HFF-Myc (cell line): ENCODE measurements at regions not wholly inside any gene's neighbourhood (a gene's known extent, or its start where the extent isn't known, plus 50 kb on each side); places are given as distances from the start of the nearest gene placed in this dataset.

Experiments
- DNase-seq: peaks from one replicate; pipeline ENCODE4 v3.0.0-alpha.2; 2011; ENCODE audit warnings: low read depth; ENCODE audit errors: extremely low read depth
- H3K4me3 ChIP-seq: replicated peaks from 2 replicates; pipeline ENCODE4 v1.5.1; 2011; ENCODE audit warnings: low read depth, mild to moderate bottlenecking, control low read depth, low read length
- CTCF ChIP-seq: IDR thresholded peaks from 2 replicates; pipeline ENCODE4 v1.5.1; 2012; ENCODE audit warnings: mild to moderate bottlenecking, low read depth, low read length, control low read depth; ENCODE audit errors: missing control alignments

- no peak for DNase-seq
- no peak overlapping the region for H3K4me3 ChIP-seq
- TF ChIP-seq CTCF = no peak
Measured at GRCh38 chr2:42971947-42972736, 179.8 kb upstream of the HAAO start.

DNA sequence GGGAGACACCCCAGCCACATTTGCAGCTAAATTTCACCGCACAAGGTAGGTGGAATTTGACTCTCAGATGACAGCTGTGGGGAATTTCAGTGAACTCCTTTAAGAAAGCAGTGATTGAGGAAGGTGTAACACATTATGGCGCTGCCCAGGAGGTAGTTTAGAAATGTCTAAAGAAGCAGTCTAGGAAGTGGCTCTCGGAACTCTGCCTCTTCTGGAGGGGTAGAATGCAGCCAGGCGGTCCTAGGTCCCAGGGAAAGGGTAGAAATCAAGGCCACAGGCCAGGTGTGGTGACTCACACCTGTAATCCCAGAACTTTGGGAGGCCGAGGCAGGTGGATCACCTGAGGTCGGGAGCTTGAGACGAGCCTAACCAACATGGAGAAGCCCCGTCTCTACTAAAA, 179.0 kb upstream of the HAAO start:
- DNase-seq = no peak
- H3K4me3 ChIP-seq = no peak overlapping the region
- no peak for TF ChIP-seq CTCF

GRCh38 chr2:42970151-42970550, 177.8 kb upstream of the HAAO start:
- no peak for TF ChIP-seq CTCF
- no peak overlapping the region for H3K4me3 ChIP-seq
- DNase-seq = no peak

DNA sequence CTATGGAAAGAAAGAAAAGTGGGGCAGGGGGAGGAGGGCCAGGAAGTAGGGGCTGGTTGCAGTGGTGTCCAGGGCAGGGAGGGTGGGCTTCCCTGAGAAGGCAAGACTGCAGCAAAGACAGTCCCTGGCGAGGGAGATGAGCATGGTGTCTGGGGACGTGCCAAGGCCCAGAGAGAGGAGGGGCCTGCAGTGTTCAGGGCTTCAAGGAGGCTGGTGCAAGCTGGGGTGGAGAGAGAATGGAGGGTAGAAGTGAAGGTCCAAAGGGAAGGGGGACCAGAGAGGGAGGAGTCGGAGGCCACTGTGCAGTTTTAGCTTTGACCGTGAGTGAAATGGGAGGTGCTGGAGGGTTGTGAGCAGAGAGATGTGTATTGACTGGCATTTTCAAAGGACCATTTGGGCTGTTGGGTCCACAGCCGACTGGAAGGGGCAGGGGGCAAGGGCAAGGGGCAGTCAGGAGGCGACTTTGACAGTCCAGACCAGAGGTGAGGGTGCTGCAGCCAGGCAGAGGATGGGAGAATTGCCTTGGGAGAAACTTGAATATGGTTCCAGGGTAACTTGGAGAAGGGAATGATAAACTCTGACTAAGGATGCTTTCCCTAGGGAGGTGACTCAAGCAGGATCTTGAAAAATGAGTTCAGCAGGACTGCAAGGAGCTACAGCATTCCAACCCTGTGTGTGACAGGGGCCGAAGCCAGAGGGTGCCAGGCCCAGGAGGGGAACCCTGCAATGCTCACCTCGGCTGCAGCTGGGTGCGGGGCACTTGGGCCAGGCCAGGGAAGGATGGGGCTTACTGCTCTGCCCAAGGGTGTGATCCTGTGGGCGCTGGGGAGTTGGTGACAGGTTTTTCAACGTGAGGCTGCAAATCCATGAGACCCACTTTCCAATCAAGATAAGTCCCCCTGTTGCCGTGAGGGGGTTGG, 177.1 kb upstream of the HAAO start:
- TF ChIP-seq CTCF = no peak
- no peak overlapping the region for H3K4me3 ChIP-seq
- no peak for DNase-seq

GRCh38 chr2:42967959-42968674, 175.7 kb upstream of the HAAO start:
- no peak for TF ChIP-seq CTCF
- no peak overlapping the region for H3K4me3 ChIP-seq
- peak; percentile 97 for DNase-seq

- no peak for DNase-seq
Measured at GRCh38 chr2:42965910-42966309, 173.5 kb upstream of the HAAO start.

More at GRCh38 chr2:42965910-42966309, 173.5 kb upstream of the HAAO start:
- no peak overlapping the region for H3K4me3 ChIP-seq
- no peak for TF ChIP-seq CTCF
